A549 (cell line): ENCODE measurements at regions not wholly inside any gene's neighbourhood (a gene's known extent, or its start where the extent isn't known, plus 50 kb on each side); places are given as distances from the start of the nearest gene placed in this dataset.
"Not testable (repeated sequence)": the region's sequence is repeated elsewhere in the genome, so short reads cannot be mapped to it uniquely, and the experiment has no call there.

Source experiments
- ATAC-seq, 2 experiments: fragments of 200-7000 bp in 1 of 2; fragments of >200 bp in 1 of 2; cut with Nextera tagmentation in 1 of 2; cut with Tn5 transposase in 1 of 2; 3 replicates each; pipeline versions ENCODE4 v1.8.0 to v1.9.1; 2018 to 2020; ENCODE audit warnings: mild to moderate bottlenecking in 1 of 2, moderate library complexity in 1 of 2
- CTCF ChIA-PET: fragments of 300-600 bp; sonication (Branson Sonifier 250); formaldehyde crosslinking; extraction: SDS; loops from one replicate; lab custom pipeline; 2021; ENCODE audit warnings: antibody characterized with exemption, inconsistent platforms; lab: Yijun Ruan, JAX
- POLR2A ChIA-PET: fragments of 350-600 bp; formaldehyde crosslinking; extraction: SDS; loops from one replicate; lab custom pipeline; 2021; ENCODE audit warnings: antibody characterized with exemption, inconsistent platforms; lab: Yijun Ruan, JAX
- DNase-seq, 2 experiments: peaks; one replicate each; pipeline versions ENCODE4 v3.0.0 to v3.0.0-alpha.2; 2011 to 2016; ENCODE audit warnings: low read depth in 1 of 2, low spot score in 1 of 2
- FAIRE-seq: peaks from 2 replicates; lab custom pipeline; 2011; peaks lifted over from hg19 to GRCh38; lab: Jason Lieb, UNC
- H3K27ac ChIP-seq, 2 experiments: fragments of >200 bp; sonication (Bioruptor Twin); formaldehyde crosslinking; 3 replicates each; pipeline ENCODE4 v1.5.1; 2016 to 2017
- H3K4me1 ChIP-seq: fragments of >200 bp; sonication (Bioruptor Twin); formaldehyde crosslinking; 3 replicates; pipeline ENCODE4 v1.6.1; 2016
- H3K4me2 ChIP-seq: fragments of >200 bp; sonication (Bioruptor Twin); formaldehyde crosslinking; 3 replicates; pipeline ENCODE4 v1.6.1; 2016
- H3K4me3 ChIP-seq: fragments of >200 bp; sonication (Bioruptor Twin); formaldehyde crosslinking; 3 replicates; pipeline ENCODE4 v1.5.1; 2016
- H3K9me3 ChIP-seq: fragments of >200 bp; sonication (Bioruptor Twin); formaldehyde crosslinking; 3 replicates; pipeline ENCODE4 v1.6.1; 2016
- CBX2 ChIP-seq: fragments of 200-600 bp; sonication (generic); IDR thresholded peaks from 2 replicates; pipeline ENCODE4 v1.6.1; 2016; ENCODE audit warnings: low read depth, mild to moderate bottlenecking, borderline replicate concordance
- CHD4 ChIP-seq: fragments of 200-600 bp; sonication (generic); IDR thresholded peaks from 2 replicates; pipeline ENCODE4 v1.6.1; 2016; ENCODE audit warnings: antibody characterized with exemption, mild to moderate bottlenecking, borderline replicate concordance
- CTCF ChIP-seq: fragments of >200 bp; sonication (Bioruptor Twin); formaldehyde crosslinking; IDR thresholded peaks from 3 replicates; pipeline ENCODE4 v1.5.1; 2016
- FOXS1 ChIP-seq: fragments of 250-450 bp; sonication (Bioruptor Pico); IDR thresholded peaks from 2 replicates; pipeline ENCODE4 v1.5.0; 2020; ENCODE audit warnings: mild to moderate bottlenecking, moderate library complexity
- HMGXB4 ChIP-seq: fragments of 250-450 bp; sonication (Bioruptor Pico); IDR thresholded peaks from 2 replicates; pipeline ENCODE4 v1.5.0; 2021; ENCODE audit warnings: mild to moderate bottlenecking, moderate library complexity, borderline replicate concordance
- KDM1A ChIP-seq: fragments of 200-600 bp; sonication (generic); IDR thresholded peaks from 2 replicates; pipeline ENCODE4 v1.6.1; 2016; ENCODE audit warnings: low read depth, mild to moderate bottlenecking
- KDM5A ChIP-seq: fragments of 200-600 bp; sonication (generic); IDR thresholded peaks from 2 replicates; pipeline ENCODE4 v1.6.1; 2016; ENCODE audit warnings: antibody characterized with exemption, mild to moderate bottlenecking
- MAFK ChIP-seq: fragments of 450-650 bp; IDR thresholded peaks from 2 replicates; pipeline ENCODE4 v1.6.1; 2014; ENCODE audit not compliant: partially characterized antibody
- MYC ChIP-seq: IDR thresholded peaks from 2 replicates; pipeline ENCODE4 v1.6.1; 2012; ENCODE audit warnings: mild to moderate bottlenecking, inconsistent platforms, low read length, improper control_type of control experiment, borderline replicate concordance
- NPAS2 ChIP-seq: fragments of 250-450 bp; sonication (Bioruptor Pico); IDR thresholded peaks from 2 replicates; pipeline ENCODE4 v1.8.0; 2022; ENCODE audit warnings: mild to moderate bottlenecking, moderate library complexity, borderline replicate concordance
- NR3C1 ChIP-seq: fragments of >200 bp; sonication (Bioruptor Twin); formaldehyde crosslinking; IDR thresholded peaks from 3 replicates; pipeline ENCODE4 v1.6.1; 2017
- RCOR1 ChIP-seq: fragments of 150-350 bp; IDR thresholded peaks from 2 replicates; pipeline ENCODE4 v1.6.1; 2014; ENCODE audit warnings: antibody characterized with exemption, low read length, low read depth
- REST ChIP-seq: fragments of 200-600 bp; sonication (generic); IDR thresholded peaks from 2 replicates; pipeline ENCODE4 v1.6.1; 2016; ENCODE audit warnings: antibody characterized with exemption, mild to moderate bottlenecking, moderate library complexity
- SREBF2 ChIP-seq: fragments of 450-650 bp; IDR thresholded peaks from 2 replicates; pipeline ENCODE4 v1.6.1; 2014; ENCODE audit warnings: mild to moderate bottlenecking, moderate library complexity
- TP53 ChIP-seq: fragments of 250-450 bp; sonication (Bioruptor Pico); IDR thresholded peaks from 2 replicates; pipeline ENCODE4 v1.5.0; 2021; ENCODE audit warnings: mild to moderate bottlenecking, moderate library complexity
- USF2 ChIP-seq: fragments of 450-650 bp; IDR thresholded peaks from 2 replicates; pipeline ENCODE4 v1.6.1; 2014; ENCODE audit warnings: antibody characterized with exemption
- ZC3H11A ChIP-seq: fragments of 450-650 bp; IDR thresholded peaks from 2 replicates; pipeline ENCODE4 v1.6.1; 2014; ENCODE audit warnings: antibody characterized with exemption, mild to moderate bottlenecking
- WGBS: methylation state at CpG from one replicate; pipeline ENCODE4 v1.1.6; 2017; ENCODE audit errors: missing lambda C conversion rate; 5-methylcytosine and 5-hydroxymethylcytosine counted together

GRCh38 chr2:19171409-19171808, 187.0 kb downstream of the OSR1 start:
- Histone ChIP-seq H3K4me3 (no peak overlapping the region), H3K4me1 (no peaks in the 10 kb centered on the region)
- no peak for ATAC-seq
- TF ChIP-seq TP53 (CRISPR knock-in tag): no peak
- no peak for TF ChIP-seq USF2
- no peak for TF ChIP-seq CBX2
- TF ChIP-seq CTCF: no peak
- no peak for TF ChIP-seq MAFK
- no peak for TF ChIP-seq REST
- TF ChIP-seq NPAS2 (CRISPR knock-in tag): no peak
- no peak for TF ChIP-seq ZC3H11A
- no peak for TF ChIP-seq CHD4
- no peak for TF ChIP-seq HMGXB4 (CRISPR knock-in tag)
- TF ChIP-seq SREBF2: no peak
- no peak for TF ChIP-seq NR3C1
- TF ChIP-seq KDM1A: no peak
- TF ChIP-seq MYC: no peak
- TF ChIP-seq FOXS1 (CRISPR knock-in tag): no peak
- TF ChIP-seq RCOR1: no peak
- TF ChIP-seq, all 56 proteins: peak for 0
- ChIA-PET CTCF (no interaction called here), POLR2A (no interaction called here)
- DNase-seq (no peak), FAIRE-seq (no peak)
- Histone ChIP-seq H3K9me3 (peaks cover 4% of the 10 kb centered on the region; the same call in 1 of the 3 replicates), H3K4me2 (no peak overlapping the region), H3K27ac (no peak overlapping the region)
- WGBS: 79% methylated on average over 1 of the region's 1 CpG

- peaks cover 4% of the 10 kb centered on the region; the same call in 1 of the 3 replicates for H3K9me3 ChIP-seq
- no peak overlapping the region for H3K4me3 ChIP-seq
- H3K4me1 ChIP-seq: no peaks in the 10 kb centered on the region
- CTCF ChIA-PET: no interaction called here
- H3K27ac ChIP-seq: no peak overlapping the region
- ATAC-seq: no peak
- FAIRE-seq: no peak
- DNase-seq: no peak
- no peak for TF ChIP-seq KDM5A
- POLR2A ChIA-PET: no interaction called here
- no peak overlapping the region for H3K4me2 ChIP-seq
- WGBS: 81% methylated on average over 2 of the region's 2 CpGs
Observed at GRCh38 chr2:19169134-19169768, 189.2 kb downstream of the OSR1 start.

GRCh38 chr2:19164099-19164498, 194.3 kb downstream of the OSR1 start:
- H3K9me3 ChIP-seq, H3K4me1 ChIP-seq, H3K4me2 ChIP-seq, H3K27ac ChIP-seq, ATAC-seq, CTCF ChIA-PET, DNase-seq, POLR2A ChIA-PET, FAIRE-seq, H3K4me3 ChIP-seq: not testable (repeated sequence)
- 65% methylated on average over 8 of the region's 9 CpGs for WGBS
